GM19025 (cell line): ENCODE measurements at regions not wholly inside any gene's neighbourhood (a gene's known extent, or its start where the extent isn't known, plus 50 kb on each side); places are given as distances from the start of the nearest gene placed in this dataset.

Source experiments
- ATAC-seq: cut with Tn5 transposase; IDR thresholded peaks from one replicate; pipeline ENCODE4 v1.9.1; 2021; ENCODE audit warnings: mild to moderate bottlenecking, low read depth, moderate library complexity; ENCODE audit not compliant: unreplicated experiment

DNA sequence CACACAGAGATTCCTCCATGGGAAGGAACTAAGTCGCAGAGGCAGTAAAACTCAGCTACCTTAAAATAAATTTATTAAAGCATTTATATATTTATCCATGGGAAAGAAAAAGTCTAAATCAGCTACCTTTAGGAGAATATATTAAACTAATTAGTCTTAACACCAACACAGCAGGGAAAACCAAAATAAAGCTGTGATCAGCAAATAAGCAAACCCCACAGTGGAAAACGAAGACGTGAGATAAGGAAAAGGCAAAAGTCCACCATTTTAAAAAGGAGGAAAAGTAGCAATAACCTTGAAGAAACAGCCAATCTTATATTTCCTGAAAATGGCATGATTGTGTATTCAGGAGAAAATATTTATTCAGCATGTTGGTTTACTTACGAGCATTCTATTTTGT is 473.0 kb upstream of the ROBO2 start:
- no peak for ATAC-seq

DNA sequence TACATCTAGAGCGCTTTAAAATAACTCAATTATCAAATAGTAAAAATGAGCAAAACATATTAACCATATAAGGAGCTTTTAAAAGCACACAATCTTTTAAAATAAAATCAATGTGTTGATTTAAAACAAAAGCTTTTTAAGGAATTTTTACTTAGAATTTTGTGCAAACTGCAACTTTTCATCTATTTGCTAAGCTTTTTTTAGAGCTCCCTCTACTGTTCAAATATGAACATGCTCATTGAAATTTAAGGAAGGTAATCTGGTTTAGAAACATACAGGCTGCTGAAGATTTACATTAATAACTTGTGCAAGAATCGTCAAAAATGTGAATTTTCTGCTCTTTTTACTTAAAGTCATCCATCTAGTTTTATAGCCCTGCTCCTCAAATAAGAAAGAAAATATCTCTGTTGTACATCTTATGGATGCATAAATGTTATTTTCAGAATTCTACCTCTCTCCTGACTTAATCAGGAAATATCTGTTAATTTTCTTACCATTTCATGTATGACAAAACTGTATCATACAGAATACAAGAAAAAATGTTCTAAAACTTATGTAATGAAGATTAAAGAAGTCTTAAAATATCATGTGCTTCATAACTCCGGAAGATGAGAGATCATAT is 469.4 kb upstream of the ROBO2 start:
- ATAC-seq, result no peak

- ATAC-seq, result no peak
These were observed 463.7 kb upstream of the ROBO2 start for GRCh38 chr3:76576201-76576600.

- ATAC-seq, result no peak
These were observed 457.8 kb upstream of the ROBO2 start for GRCh38 chr3:76582098-76582497.

DNA sequence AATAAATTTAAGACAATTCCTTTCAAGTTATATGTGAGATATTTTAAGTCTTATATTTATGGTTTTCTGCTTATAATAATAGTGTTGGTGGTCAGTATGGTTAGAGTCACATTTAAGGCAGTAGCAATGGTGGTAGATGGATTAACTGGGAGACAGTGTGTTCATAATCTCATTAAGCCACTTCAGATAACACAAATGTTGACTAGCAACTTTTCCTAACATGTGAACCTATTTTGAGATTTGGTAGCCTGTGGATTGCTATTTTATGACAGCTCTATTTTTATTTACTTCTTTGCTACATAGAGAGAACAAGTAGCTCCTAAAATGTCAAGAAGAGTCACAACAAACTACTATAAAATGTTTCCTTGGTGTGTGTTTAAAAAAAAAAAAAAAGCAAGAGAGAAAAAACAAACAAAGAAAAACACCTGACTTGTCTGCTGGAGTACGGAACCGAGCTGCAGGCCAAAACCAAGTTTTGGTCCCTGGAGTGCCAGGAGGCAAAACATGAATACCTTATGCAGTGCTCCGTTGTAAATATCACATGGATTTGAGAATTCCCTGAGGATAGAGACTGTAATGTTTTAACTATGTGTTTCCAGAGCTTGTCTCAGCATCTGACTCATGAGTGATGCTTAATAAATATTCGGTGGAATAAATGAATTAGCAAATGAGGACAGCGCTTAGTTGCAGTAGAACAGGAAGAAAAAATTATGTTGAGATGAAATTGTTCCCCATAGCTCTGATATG is 457.1 kb upstream of the ROBO2 start:
- no peak for ATAC-seq

DNA sequence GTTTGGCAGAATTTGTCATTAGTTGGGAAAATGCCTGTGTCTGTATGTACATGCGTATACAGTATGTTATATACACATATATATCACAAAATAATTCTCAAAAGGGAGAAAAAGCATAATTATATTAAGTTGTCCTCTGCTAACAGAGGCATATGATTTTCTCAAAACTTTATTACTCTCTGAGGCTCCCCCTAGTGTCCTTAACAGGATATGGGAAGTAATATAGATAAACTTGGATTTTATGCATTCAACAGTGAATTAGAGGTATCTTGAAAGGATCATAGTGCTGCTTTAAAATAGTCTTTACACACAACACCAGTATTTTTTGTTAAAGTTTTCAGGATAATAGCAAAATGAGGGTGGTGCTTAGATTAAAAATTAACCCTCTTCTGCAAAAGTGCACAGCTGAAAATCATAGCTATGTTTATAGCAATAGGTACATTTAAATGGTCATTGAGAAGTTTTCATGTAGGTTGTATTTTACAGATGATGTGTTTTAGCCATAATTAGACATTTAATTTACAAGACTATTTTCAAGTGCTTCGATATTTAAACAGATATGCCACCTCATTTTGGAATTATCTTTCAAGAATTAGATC is 454.0 kb upstream of the ROBO2 start:
- ATAC-seq, result no peak

DNA sequence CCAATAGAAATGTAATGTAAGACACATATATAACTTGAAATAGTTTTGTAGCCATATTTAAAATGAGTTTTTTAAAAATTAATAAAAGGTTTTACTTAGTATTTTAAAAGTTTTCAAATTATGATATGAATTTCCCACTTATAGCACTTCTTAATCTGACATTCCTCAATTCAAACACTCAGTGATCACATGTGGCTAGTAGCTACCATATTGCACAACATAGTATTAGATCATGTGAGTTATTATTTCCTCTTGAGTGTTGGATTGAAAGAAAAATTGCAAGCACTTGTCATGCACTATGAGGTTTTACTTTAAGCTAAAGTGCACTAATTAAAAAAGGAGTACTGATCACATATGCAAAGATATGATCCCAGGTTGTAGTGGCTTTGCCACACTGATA is 453.4 kb upstream of the ROBO2 start:
- no peak for ATAC-seq

- ATAC-seq, result no peak
These were observed 429.7 kb upstream of the ROBO2 start for GRCh38 chr3:76610150-76610549.

DNA sequence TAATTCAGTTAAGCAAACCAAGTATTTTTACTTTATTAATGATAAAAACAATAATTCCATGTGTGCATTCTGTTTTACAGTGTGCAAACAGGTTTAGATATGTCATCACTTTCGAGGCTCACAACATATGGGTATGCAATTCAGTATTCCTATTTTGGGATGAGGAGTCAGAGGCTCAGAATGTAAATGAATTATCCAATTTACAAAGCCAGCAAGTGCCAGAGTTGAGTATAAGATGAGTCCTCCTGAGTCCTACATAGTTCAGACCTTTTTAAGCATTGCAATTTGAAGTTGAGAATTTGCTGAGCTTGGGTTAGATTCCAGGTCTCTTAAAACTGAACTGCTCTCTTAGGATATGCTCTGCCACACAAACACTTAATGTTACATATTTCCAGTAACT is 424.2 kb upstream of the ROBO2 start:
- ATAC-seq, result no peak

GRCh38 chr3:76624164-76624563 is 415.7 kb upstream of the ROBO2 start:
- no peak for ATAC-seq

DNA sequence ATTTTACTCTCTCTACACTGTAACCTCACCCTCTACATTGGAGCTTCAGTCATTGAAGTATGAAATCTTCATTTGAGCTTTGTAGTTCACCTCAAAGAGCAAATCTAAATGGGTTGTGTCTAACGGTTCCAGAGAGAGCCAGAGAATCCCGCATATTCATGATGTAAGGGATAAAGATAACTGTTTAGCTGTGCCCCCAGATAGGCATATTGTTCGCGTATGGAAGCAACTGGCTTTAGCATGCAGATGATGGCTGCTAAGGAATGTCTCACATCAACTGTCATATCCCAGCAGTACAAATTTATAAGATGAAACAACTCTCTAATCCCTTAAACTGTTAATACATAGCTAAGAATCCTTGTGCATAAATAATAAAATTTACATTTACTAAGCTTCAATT is 412.7 kb upstream of the ROBO2 start:
- no peak for ATAC-seq

- no peak for ATAC-seq
These were observed 408.6 kb upstream of the ROBO2 start for GRCh38 chr3:76631251-76631650.

GRCh38 chr3:76638006-76638405 is 401.9 kb upstream of the ROBO2 start:
- ATAC-seq, result no peak

- no peak for ATAC-seq
These were observed 396.1 kb upstream of the ROBO2 start for GRCh38 chr3:76643623-76644304.

DNA sequence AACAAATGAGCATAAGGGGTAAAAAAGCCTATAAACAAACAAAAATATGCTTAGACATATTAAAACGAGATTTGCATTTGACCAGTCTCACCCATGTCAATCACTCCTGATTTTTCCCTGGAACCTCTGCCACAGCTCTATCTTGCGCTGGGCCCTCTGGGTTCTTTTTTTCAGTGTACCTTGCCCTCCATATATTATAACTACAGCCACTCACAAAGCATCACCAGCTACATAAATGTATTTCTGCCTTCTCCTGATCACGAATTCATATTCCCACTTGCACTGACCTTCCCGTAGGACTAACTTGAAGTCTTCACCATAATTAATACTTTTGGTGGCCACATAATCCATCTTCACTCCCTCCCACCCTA is 395.6 kb upstream of the ROBO2 start:
- no peak for ATAC-seq

DNA sequence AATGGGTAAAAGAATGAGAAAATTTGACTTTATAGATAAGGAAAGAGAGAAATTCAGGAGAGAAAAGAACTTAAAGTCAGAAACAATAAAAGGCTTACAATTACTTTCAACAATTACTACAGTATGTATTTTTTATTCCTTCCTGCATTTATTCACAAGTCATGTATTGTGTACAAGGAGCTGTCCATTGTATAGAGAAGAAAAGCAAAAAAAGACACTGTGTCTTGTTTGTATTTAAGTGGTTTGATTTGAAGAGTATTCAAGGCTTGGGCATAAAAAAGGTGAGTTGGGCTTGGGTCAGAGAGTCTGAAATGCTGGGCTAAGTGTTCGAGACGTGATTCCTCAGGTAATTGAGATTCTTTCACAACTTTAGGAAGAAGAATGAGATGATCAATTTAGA is 394.2 kb upstream of the ROBO2 start:
- ATAC-seq, result no peak

- no peak for ATAC-seq
These were observed 392.9 kb upstream of the ROBO2 start for GRCh38 chr3:76646921-76647562.

- no peak for ATAC-seq
These were observed 388.1 kb upstream of the ROBO2 start for GRCh38 chr3:76651784-76652183.

GRCh38 chr3:76652524-76652923 is 387.4 kb upstream of the ROBO2 start:
- ATAC-seq, result no peak

- ATAC-seq, result no peak
These were observed 386.2 kb upstream of the ROBO2 start for GRCh38 chr3:76653640-76654251.
